Right lobe of liver (tissue), 6 donors: ENCODE measurements at regions not wholly inside any gene's neighbourhood (a gene's known extent, or its start where the extent isn't known, plus 50 kb on each side); places are given as distances from the start of the nearest gene placed in this dataset.

Experiments
- ATAC-seq, 4 donors: fragments of 200-7000 bp; cut with Tn5 transposase; one replicate each; pipeline ENCODE4 v1.9.1; 2020; ENCODE audit warnings: mild to moderate bottlenecking in 4 of 4, moderate library complexity in 4 of 4
- DNase-seq, 3 donors: peaks; one replicate each; pipeline ENCODE4 v3.0.0-alpha.2; 2020
- H3K27ac ChIP-seq, 3 donors: fragments of 200-600 bp; one replicate each; pipeline ENCODE4 v1.8.0; 2022
- H3K27me3 ChIP-seq, 2 donors: fragments of 200-600 bp; one replicate each; pipeline ENCODE4 v1.8.0; 2022
- H3K36me3 ChIP-seq, 4 donors: fragments of 200-600 bp; sonication (generic) in 1 of 4; one replicate each; pipeline versions ENCODE4 v1.5.1 to v1.8.0; 2017 to 2022; ENCODE audit warnings: control low read depth in 1 of 4
- H3K4me1 ChIP-seq, 4 donors: fragments of 200-600 bp; sonication (generic) in 1 of 4; one replicate each; pipeline versions ENCODE4 v1.5.1 to v1.8.0; 2017 to 2022; ENCODE audit warnings: control low read depth in 1 of 4
- H3K4me3 ChIP-seq, 3 donors: fragments of 200-600 bp; one replicate each; pipeline ENCODE4 v1.8.0; 2022
- H3K9me3 ChIP-seq, 4 donors: fragments of 200-600 bp; sonication (generic) in 1 of 4; one replicate each; pipeline versions ENCODE4 v1.5.1 to v1.8.0; 2017 to 2022; ENCODE audit warnings: control low read depth in 1 of 4
- CTCF ChIP-seq, 4 donors: fragments of 200-600 bp in 3 of 4; fragments of 450-650 bp in 1 of 4; IDR thresholded peaks; one replicate each; pipeline versions ENCODE4 v1.5.1 to v1.8.0; 2016 to 2022; ENCODE audit warnings: antibody characterized with exemption in 4 of 4, mild to moderate bottlenecking in 2 of 4
- POLR2A ChIP-seq: fragments of 450-650 bp; IDR thresholded peaks from one replicate; pipeline ENCODE4 v1.6.1; 2017; ENCODE audit warnings: antibody characterized with exemption, mild to moderate bottlenecking
- WGBS: methylation state at CpG from one replicate; pipeline ENCODE4 v1.1.6; 2018; ENCODE audit warnings: low coverage, low lambda C conversion rate; ENCODE audit not compliant: insufficient coverage; ENCODE audit errors: missing lambda C conversion rate; 5-methylcytosine and 5-hydroxymethylcytosine counted together
- intact Hi-C, 2 donors: fragments of 100-400 bp; cut with DNase I; formaldehyde crosslinking; loops; one replicate each; pipeline versions ENCODE4 v1.11.2 to v1.14.1; 2022
- donor health status: DM: no; HTN: yes; CAD: no.
- donor health status: DM: no; HTN: no; CAD: no.
- donor health status: DM: no; HTN: no; CAD: no.
- donor health status: DM: no; HTN: yes; CAD: no.
- donor health status: DM: no; HTN: yes; CAD: no.

DNA sequence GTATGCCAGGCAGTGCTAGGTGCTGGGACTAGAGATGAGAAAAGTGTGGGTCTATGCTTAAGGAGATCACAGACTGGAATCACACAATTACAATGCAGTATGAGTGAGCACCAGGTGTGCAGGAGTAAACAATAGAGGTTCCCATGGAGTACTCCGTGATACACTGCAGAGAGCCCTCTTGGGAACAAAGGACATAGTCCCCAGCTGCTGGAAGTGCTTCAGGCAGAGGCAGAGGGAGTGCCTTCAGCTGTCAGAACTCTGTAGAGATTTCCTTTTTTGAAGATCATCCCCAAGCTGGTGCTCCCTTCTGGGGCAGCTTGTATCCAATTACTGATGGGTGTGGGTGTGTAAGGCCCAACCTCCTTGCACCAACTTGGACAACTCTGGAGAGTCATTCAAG lies 143.5 kb upstream of the PLET1 start:
- no peak overlapping the region for H3K27ac ChIP-seq
- H3K27me3 ChIP-seq: no peaks in the 10 kb centered on the region
- no CpG with 5 or more reads among the region's 1 CpG for WGBS
- TF ChIP-seq CTCF (IDR thresholded peaks at IDR 0.05): no peak
- TF ChIP-seq POLR2A: no peak
- intact Hi-C loops: no loop called here
- H3K36me3 ChIP-seq: no peaks in the 10 kb centered on the region
- no peaks in the 10 kb centered on the region for H3K4me1 ChIP-seq
- no peaks in the 10 kb centered on the region for H3K9me3 ChIP-seq
- ATAC-seq: no peak
- H3K4me3 ChIP-seq: no peak overlapping the region
- DNase-seq: no peak

DNA sequence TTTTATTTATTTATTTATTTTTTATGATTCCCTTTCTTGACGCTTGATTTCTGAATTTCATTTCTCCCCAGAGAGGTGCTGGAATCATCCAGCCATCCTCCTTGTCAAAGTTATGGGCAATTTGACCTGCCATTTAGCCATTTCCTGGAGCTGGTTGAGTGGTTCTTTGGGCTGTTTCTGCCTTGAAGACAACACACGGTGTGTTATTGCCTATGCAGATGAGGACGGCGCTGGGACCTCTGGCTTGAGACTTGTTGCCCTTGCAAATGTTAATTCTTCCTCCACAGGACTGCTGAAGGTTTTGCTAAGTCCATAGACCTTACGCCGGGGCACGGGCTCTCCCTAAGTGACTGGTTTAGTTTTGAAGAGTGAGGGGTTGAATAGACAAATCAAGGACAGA lies 147.9 kb upstream of the PLET1 start:
- no peaks in the 10 kb centered on the region for H3K36me3 ChIP-seq
- no peaks in the 10 kb centered on the region for H3K27me3 ChIP-seq
- intact Hi-C loops: no loop called here

GRCh38 chr11:112410325-112410724 lies 149.7 kb upstream of the PLET1 start:
- DNase-seq: no peak
- WGBS: 71% methylated on average over 6 of the region's 6 CpGs
- no peak for ATAC-seq
- Histone ChIP-seq H3K27me3 (no peaks in the 10 kb centered on the region), H3K27ac (no peak overlapping the region), H3K36me3 (no peaks in the 10 kb centered on the region), H3K9me3 (peaks cover 0 to 8% (median 0%) of the 10 kb centered on the region in 4 donors), H3K4me1 (no peaks in the 10 kb centered on the region), H3K4me3 (no peak overlapping the region)
- no peak for TF ChIP-seq POLR2A
- no peak for TF ChIP-seq CTCF (IDR thresholded peaks at IDR 0.05)
- intact Hi-C loops: no loop called here

More for the DNA sequence above, 147.9 kb upstream of the PLET1 start:
- ATAC-seq (no peak), DNase-seq (no peak)
- Histone ChIP-seq H3K4me1 (no peaks in the 10 kb centered on the region), H3K9me3 (no peaks in the 10 kb centered on the region), H3K27ac (no peak overlapping the region), H3K4me3 (no peak overlapping the region)
- 46% methylated on average over 7 of the region's 7 CpGs for WGBS
- TF ChIP-seq POLR2A (no peak), CTCF (IDR thresholded peaks at IDR 0.05) (no peak)

GRCh38 chr11:112412383-112412782 lies 151.7 kb upstream of the PLET1 start:
- no peak overlapping the region for H3K27ac ChIP-seq
- 44% methylated on average over 4 of the region's 4 CpGs for WGBS
- no peak for TF ChIP-seq CTCF (IDR thresholded peaks at IDR 0.05)
- no peak for TF ChIP-seq POLR2A
- no peaks in the 10 kb centered on the region for H3K27me3 ChIP-seq
- no peak for ATAC-seq
- H3K9me3 ChIP-seq: peaks cover 0 to 8% (median 0%) of the 10 kb centered on the region in 4 donors
- no peaks in the 10 kb centered on the region for H3K4me1 ChIP-seq
- intact Hi-C loops: no loop called here
- no peak overlapping the region for H3K4me3 ChIP-seq
- no peak for DNase-seq
- no peaks in the 10 kb centered on the region for H3K36me3 ChIP-seq

DNA sequence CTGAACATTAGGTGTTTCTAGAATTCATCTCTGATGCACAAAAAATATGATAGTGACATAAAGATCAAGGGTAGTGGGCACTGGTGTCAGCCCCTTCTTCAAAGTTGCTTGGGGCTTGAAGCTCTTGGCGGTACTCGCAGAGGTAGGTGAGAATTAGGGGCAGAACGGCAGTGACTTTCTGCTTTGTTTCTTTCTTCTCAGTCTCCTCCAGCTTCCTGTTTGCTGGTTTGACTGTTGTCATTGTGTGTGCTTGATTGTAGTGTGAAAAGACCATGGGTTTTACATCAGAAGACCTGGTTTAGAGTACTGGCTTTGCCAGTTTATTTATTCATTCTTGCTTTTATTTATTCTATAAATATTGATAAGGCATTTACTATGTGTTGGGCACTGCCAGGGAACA lies 156.7 kb upstream of the PLET1 start:
- DNase-seq (no peak), ATAC-seq (no peak)
- H3K4me1 ChIP-seq: no peaks in the 10 kb centered on the region
- 19% methylated on average over 3 of the region's 3 CpGs for WGBS
- H3K9me3 ChIP-seq: peaks cover 0 to 8% (median 0%) of the 10 kb centered on the region in 4 donors
- TF ChIP-seq CTCF (IDR thresholded peaks at IDR 0.05): no peak
- H3K27ac ChIP-seq: no peak overlapping the region
- intact Hi-C loops: no loop called here
- H3K27me3 ChIP-seq: no peaks in the 10 kb centered on the region
- no peaks in the 10 kb centered on the region for H3K36me3 ChIP-seq
- H3K4me3 ChIP-seq: no peak overlapping the region
